Activated T-helper 2 cell treated with anti-CD3 and anti-CD28 coated beads, Interferon-gamma antibody, Interleukin-2, Interleukin-4, amounts not matched to agents 10 μg/mL and 5 μg/mL and 100 μg/mL, durations not matched to agents 14 hours and 24 hours and 36 hours (primary cell): ENCODE measurements at regions not wholly inside any gene's neighbourhood (a gene's known extent, or its start where the extent isn't known, plus 50 kb on each side); places are given as distances from the start of the nearest gene placed in this dataset.
"Not testable (repeated sequence)": the region's sequence is repeated elsewhere in the genome, so short reads cannot be mapped to it uniquely, and the experiment has no call there.

Experiments used
- DNase-seq: peaks from one replicate; pipeline ENCODE4 v3.0.0; 2021; ENCODE audit warnings: low spot score
- H3K27ac Mint-ChIP-seq: one replicate; pipeline ENCODE4 v1.8.0; 2021; ENCODE audit warnings: mixed read lengths
- H3K27me3 Mint-ChIP-seq: one replicate; pipeline ENCODE4 v1.8.0; 2021; ENCODE audit warnings: low read depth, mixed read lengths
- H3K36me3 Mint-ChIP-seq: one replicate; pipeline ENCODE4 v1.8.0; 2021; ENCODE audit warnings: low read depth, mixed read lengths
- H3K4me1 Mint-ChIP-seq: one replicate; pipeline ENCODE4 v1.8.0; 2021; ENCODE audit warnings: low read depth, mixed read lengths
- H3K4me3 Mint-ChIP-seq: one replicate; pipeline ENCODE4 v1.8.0; 2021; ENCODE audit warnings: low read depth, mild to moderate bottlenecking, moderate library complexity, mixed read lengths
- H3K9me3 Mint-ChIP-seq: one replicate; pipeline ENCODE4 v1.8.0; 2021; ENCODE audit warnings: mixed read lengths
- intact Hi-C: fragments of 100-400 bp; cut with micrococcal nuclease; formaldehyde crosslinking; loops from one replicate; pipeline ENCODE4 v1.15.1; 2023

- Mint-ChIP-seq H3K4me3 (no peak overlapping the region), H3K9me3 (peaks cover 13% of the 10 kb centered on the region), H3K4me1 (no peaks in the 10 kb centered on the region), H3K27me3 (no peaks in the 10 kb centered on the region), H3K27ac (no peak overlapping the region), H3K36me3 (no peaks in the 10 kb centered on the region)
- DNase-seq: no peak
- intact Hi-C loops: no loop called here
Measured at GRCh38 chr9:28502189-28502588, 928.9 kb upstream of the C9orf72 start.

- H3K27me3 Mint-ChIP-seq: no peaks in the 10 kb centered on the region
- H3K27ac Mint-ChIP-seq: no peak overlapping the region
- H3K4me3 Mint-ChIP-seq: no peak overlapping the region
- H3K9me3 Mint-ChIP-seq: peaks cover 10% of the 10 kb centered on the region
- intact Hi-C loops: no loop called here
- H3K4me1 Mint-ChIP-seq: no peaks in the 10 kb centered on the region
- no peak for DNase-seq
- no peaks in the 10 kb centered on the region for H3K36me3 Mint-ChIP-seq
Measured at GRCh38 chr9:28502741-28503140, 929.5 kb upstream of the C9orf72 start.

GRCh38 chr9:28503573-28503972 lies 930.3 kb upstream of the C9orf72 start:
- Mint-ChIP-seq H3K36me3 (no peaks in the 10 kb centered on the region), H3K4me1 (no peaks in the 10 kb centered on the region), H3K4me3 (no peak overlapping the region), H3K27me3 (no peaks in the 10 kb centered on the region), H3K9me3 (peaks cover 8% of the 10 kb centered on the region), H3K27ac (no peak overlapping the region)
- no peak for DNase-seq
- intact Hi-C loops: no loop called here

- no peaks in the 10 kb centered on the region for H3K4me1 Mint-ChIP-seq
- no peak for DNase-seq
- intact Hi-C loops: no loop called here
- H3K27ac Mint-ChIP-seq: no peak overlapping the region
- no peaks in the 10 kb centered on the region for H3K27me3 Mint-ChIP-seq
- no peaks in the 10 kb centered on the region for H3K36me3 Mint-ChIP-seq
- H3K9me3 Mint-ChIP-seq: peaks cover 19% of the 10 kb centered on the region
- H3K4me3 Mint-ChIP-seq: no peak overlapping the region
Measured at GRCh38 chr9:28518439-28518838, 945.2 kb upstream of the C9orf72 start.

- H3K36me3 Mint-ChIP-seq, H3K4me1 Mint-ChIP-seq, DNase-seq, H3K4me3 Mint-ChIP-seq, H3K27me3 Mint-ChIP-seq, intact Hi-C loops, H3K27ac Mint-ChIP-seq: not testable (repeated sequence)
- H3K9me3 Mint-ChIP-seq: peaks cover 11% of the 10 kb centered on the region
Measured at GRCh38 chr9:28524309-28524708, 951.0 kb upstream of the C9orf72 start.

GRCh38 chr9:28528049-28528448 lies 954.8 kb upstream of the C9orf72 start:
- Mint-ChIP-seq H3K27ac (no peak overlapping the region), H3K9me3 (peaks cover 4% of the 10 kb centered on the region), H3K36me3 (no peaks in the 10 kb centered on the region), H3K4me3 (no peak overlapping the region), H3K27me3 (no peaks in the 10 kb centered on the region), H3K4me1 (no peaks in the 10 kb centered on the region)
- no peak for DNase-seq
- intact Hi-C loops: no loop called here

- Mint-ChIP-seq H3K27ac (no peak overlapping the region), H3K4me3 (no peak overlapping the region), H3K27me3 (no peaks in the 10 kb centered on the region), H3K36me3 (no peaks in the 10 kb centered on the region), H3K9me3 (peaks cover 19% of the 10 kb centered on the region), H3K4me1 (no peaks in the 10 kb centered on the region)
- intact Hi-C loops: no loop called here
- DNase-seq: no peak
Measured at GRCh38 chr9:28538132-28538531, 964.9 kb upstream of the C9orf72 start.

- no peaks in the 10 kb centered on the region for H3K36me3 Mint-ChIP-seq
- intact Hi-C loops: no loop called here
- peaks cover 15% of the 10 kb centered on the region for H3K9me3 Mint-ChIP-seq
- H3K27ac Mint-ChIP-seq: no peak overlapping the region
- DNase-seq: no peak
- no peaks in the 10 kb centered on the region for H3K27me3 Mint-ChIP-seq
- H3K4me3 Mint-ChIP-seq: no peak overlapping the region
- H3K4me1 Mint-ChIP-seq: no peaks in the 10 kb centered on the region
Measured at GRCh38 chr9:28539434-28540070, 966.3 kb upstream of the C9orf72 start.

- intact Hi-C loops: no loop called here
Measured at GRCh38 chr9:28542928-28543327, 969.6 kb upstream of the C9orf72 start.

GRCh38 chr9:28547527-28547926 lies 974.2 kb upstream of the C9orf72 start:
- Mint-ChIP-seq H3K27ac (no peak overlapping the region), H3K36me3 (no peaks in the 10 kb centered on the region), H3K4me1 (no peaks in the 10 kb centered on the region), H3K9me3 (peaks cover 14% of the 10 kb centered on the region), H3K4me3 (no peak overlapping the region), H3K27me3 (no peaks in the 10 kb centered on the region)
- no peak for DNase-seq
- intact Hi-C loops: no loop called here

More at GRCh38 chr9:28542928-28543327, 969.6 kb upstream of the C9orf72 start:
- no peak for DNase-seq
- Mint-ChIP-seq H3K9me3 (peaks cover 11% of the 10 kb centered on the region), H3K4me3 (no peak overlapping the region), H3K36me3 (no peaks in the 10 kb centered on the region), H3K27me3 (no peaks in the 10 kb centered on the region), H3K4me1 (no peaks in the 10 kb centered on the region), H3K27ac (no peak overlapping the region)

GRCh38 chr9:28563291-28563934 lies 990.1 kb upstream of the C9orf72 start:
- Mint-ChIP-seq H3K9me3 (peaks cover 11% of the 10 kb centered on the region), H3K36me3 (no peaks in the 10 kb centered on the region), H3K27ac (no peak overlapping the region), H3K4me1 (no peaks in the 10 kb centered on the region), H3K27me3 (no peaks in the 10 kb centered on the region), H3K4me3 (no peak overlapping the region)
- DNase-seq: no peak
- intact Hi-C loops: no loop called here

GRCh38 chr9:28583832-28584231 lies 1010.6 kb upstream of the C9orf72 start:
- Mint-ChIP-seq H3K4me1 (no peaks in the 10 kb centered on the region), H3K36me3 (no peaks in the 10 kb centered on the region), H3K27ac (no peak overlapping the region), H3K4me3 (no peak overlapping the region), H3K9me3 (peaks cover 5% of the 10 kb centered on the region), H3K27me3 (no peaks in the 10 kb centered on the region)
- DNase-seq: no peak
- intact Hi-C loops: no loop called here

- Mint-ChIP-seq H3K9me3 (peaks cover 5% of the 10 kb centered on the region), H3K4me1 (no peaks in the 10 kb centered on the region), H3K27ac (no peak overlapping the region), H3K4me3 (no peak overlapping the region), H3K27me3 (no peaks in the 10 kb centered on the region), H3K36me3 (no peaks in the 10 kb centered on the region)
- DNase-seq: no peak
- intact Hi-C loops: no loop called here
Measured at GRCh38 chr9:28584542-28584941, 1011.3 kb upstream of the C9orf72 start.
